ENCODE measurements at regions not wholly inside any gene's neighbourhood (a gene's known extent, or its start where the extent isn't known, plus 50 kb on each side); places are given as distances from the start of the nearest gene placed in this dataset.

DNA sequence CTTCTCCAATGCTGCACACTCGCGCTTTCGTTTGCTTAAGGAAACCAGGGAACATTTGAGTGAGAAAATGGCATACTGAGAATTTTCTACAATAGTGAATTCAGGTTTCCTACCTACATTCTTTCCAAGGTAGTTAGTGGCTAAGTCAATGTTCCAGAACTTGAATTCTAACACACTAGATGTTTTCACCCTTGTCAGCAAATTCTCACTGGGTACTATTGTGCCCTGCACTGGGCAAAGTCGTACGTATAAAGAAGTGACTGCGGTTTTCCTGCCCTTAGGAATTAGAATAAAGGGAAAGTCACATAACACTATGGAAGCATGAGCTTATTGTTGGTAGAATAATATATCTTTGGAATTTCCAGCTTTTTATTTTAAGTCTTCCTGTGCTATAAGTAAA, 119.2 kb upstream of the TNFSF11 start:
- TF ChIP-seq, protein P1, sequence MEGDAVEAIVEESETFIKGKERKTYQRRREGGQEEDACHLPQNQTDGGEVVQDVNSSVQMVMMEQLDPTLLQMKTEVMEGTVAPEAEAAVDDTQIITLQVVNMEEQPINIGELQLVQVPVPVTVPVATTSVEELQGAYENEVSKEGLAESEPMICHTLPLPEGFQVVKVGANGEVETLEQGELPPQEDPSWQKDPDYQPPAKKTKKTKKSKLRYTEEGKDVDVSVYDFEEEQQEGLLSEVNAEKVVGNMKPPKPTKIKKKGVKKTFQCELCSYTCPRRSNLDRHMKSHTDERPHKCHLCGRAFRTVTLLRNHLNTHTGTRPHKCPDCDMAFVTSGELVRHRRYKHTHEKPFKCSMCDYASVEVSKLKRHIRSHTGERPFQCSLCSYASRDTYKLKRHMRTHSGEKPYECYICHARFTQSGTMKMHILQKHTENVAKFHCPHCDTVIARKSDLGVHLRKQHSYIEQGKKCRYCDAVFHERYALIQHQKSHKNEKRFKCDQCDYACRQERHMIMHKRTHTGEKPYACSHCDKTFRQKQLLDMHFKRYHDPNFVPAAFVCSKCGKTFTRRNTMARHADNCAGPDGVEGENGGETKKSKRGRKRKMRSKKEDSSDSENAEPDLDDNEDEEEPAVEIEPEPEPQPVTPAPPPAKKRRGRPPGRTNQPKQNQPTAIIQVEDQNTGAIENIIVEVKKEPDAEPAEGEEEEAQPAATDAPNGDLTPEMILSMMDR (IDR thresholded peaks at IDR 0.05; ENCODE audit: low read depth, low read length): no peak
- TF ChIP-seq EZH2phosphoT487 (IDR thresholded peaks at IDR 0.05; ENCODE audit: low read depth): no peak

All from OCI-LY3 (cell line).